ENCODE measurements at regions not wholly inside any gene's neighbourhood (a gene's known extent, or its start where the extent isn't known, plus 50 kb on each side); places are given as distances from the start of the nearest gene placed in this dataset.

DNA sequence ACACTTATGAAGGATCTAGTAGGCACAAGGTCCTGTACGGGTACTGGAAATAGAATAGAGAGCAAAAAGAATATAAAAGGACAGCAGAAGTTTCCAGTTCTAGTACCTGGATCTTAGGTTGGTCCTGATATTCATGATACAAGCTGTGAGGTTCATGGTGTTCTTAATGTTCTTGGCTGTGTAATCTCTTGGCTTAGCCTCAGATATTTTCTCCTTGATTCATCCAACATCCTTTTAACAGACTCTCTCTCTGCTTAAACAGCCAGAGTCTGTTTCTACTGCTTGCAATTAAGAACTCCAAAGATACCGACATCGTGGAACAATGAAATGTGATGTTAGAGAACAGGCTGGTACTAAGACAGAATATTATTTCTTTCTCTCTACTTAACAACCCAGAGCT lies 49.9 kb downstream of the CNTN3 start:
- DNase-seq (ENCODE audit: low read depth), result no peak
- H3K4me3 ChIP-seq (ENCODE audit: low read depth, low read length), result no peak overlapping the region
- TF ChIP-seq, protein P1, sequence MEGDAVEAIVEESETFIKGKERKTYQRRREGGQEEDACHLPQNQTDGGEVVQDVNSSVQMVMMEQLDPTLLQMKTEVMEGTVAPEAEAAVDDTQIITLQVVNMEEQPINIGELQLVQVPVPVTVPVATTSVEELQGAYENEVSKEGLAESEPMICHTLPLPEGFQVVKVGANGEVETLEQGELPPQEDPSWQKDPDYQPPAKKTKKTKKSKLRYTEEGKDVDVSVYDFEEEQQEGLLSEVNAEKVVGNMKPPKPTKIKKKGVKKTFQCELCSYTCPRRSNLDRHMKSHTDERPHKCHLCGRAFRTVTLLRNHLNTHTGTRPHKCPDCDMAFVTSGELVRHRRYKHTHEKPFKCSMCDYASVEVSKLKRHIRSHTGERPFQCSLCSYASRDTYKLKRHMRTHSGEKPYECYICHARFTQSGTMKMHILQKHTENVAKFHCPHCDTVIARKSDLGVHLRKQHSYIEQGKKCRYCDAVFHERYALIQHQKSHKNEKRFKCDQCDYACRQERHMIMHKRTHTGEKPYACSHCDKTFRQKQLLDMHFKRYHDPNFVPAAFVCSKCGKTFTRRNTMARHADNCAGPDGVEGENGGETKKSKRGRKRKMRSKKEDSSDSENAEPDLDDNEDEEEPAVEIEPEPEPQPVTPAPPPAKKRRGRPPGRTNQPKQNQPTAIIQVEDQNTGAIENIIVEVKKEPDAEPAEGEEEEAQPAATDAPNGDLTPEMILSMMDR (IDR thresholded peaks at IDR 0.05; ENCODE audit: insufficient read depth, low read depth, low read length, missing control alignments), result no peak

DNA sequence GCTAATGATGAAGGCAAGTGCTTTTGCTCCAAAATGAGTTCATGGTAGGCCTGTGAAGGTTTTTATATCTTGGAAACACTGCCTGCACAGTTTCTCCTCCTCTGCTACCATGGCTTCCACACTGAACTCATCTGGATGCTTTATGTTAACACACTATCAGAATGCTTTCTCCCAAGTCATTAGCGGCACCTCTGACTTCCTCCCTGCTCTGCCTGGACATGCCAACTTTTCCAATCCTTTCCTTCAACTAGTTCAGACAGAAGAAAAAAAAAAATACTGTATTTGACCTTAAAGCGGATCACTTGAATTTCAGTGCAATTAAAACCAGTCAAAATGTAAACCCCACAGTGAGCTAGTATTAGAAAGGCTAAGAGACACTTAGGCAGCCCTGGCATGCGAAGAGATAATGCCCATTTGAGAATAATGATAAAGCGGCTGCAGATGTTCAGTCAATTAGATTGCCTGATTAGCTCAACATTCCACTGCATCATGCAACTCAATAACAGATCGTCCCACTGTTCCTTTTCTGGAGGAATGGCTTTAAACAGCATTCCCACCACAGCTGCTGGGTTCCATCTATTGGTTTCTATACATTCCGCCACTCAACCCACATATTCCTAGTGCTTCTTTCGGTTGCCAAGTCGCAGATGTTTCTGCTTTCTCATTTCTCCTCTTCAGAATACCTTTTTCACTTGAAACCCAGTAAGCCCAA lies 51.7 kb downstream of the CNTN3 start:
- no peak overlapping the region for H3K4me3 ChIP-seq (ENCODE audit: low read depth, low read length)
- DNase-seq (ENCODE audit: low read depth), result no peak
- TF ChIP-seq, protein P1 (IDR thresholded peaks at IDR 0.05; ENCODE audit: insufficient read depth, low read depth, low read length, missing control alignments), result no peak

DNA sequence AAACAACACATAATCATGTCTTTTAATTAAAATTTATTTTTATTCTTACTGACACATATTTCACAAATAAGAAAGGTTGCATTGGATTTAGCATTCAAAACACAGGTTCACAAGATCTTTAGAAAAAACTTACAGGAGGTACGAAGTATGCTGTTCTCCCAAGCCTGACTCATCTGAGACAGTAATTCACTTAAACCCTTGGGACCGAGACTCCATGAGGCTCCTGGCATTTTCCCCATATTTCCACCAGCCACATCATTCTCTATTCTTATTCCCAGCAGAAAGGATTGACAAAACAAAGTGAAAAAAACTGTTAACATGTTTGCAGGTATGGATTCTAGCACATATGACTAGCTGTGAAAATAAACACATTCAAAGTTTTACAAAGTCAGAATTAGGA lies 52.6 kb downstream of the CNTN3 start:
- no peak for DNase-seq (ENCODE audit: low read depth)
- TF ChIP-seq, protein P1 (IDR thresholded peaks at IDR 0.05; ENCODE audit: insufficient read depth, low read depth, low read length, missing control alignments), result no peak
- H3K4me3 ChIP-seq (ENCODE audit: low read depth, low read length), result no peak overlapping the region

- TF ChIP-seq, protein P1 (IDR thresholded peaks at IDR 0.05; ENCODE audit: insufficient read depth, low read depth, low read length, missing control alignments), result no peak
- no peak overlapping the region for H3K4me3 ChIP-seq (ENCODE audit: low read depth, low read length)
- no peak for DNase-seq (ENCODE audit: low read depth)
Measured at GRCh38 chr3:74559261-74559660, 55.2 kb downstream of the CNTN3 start.

DNA sequence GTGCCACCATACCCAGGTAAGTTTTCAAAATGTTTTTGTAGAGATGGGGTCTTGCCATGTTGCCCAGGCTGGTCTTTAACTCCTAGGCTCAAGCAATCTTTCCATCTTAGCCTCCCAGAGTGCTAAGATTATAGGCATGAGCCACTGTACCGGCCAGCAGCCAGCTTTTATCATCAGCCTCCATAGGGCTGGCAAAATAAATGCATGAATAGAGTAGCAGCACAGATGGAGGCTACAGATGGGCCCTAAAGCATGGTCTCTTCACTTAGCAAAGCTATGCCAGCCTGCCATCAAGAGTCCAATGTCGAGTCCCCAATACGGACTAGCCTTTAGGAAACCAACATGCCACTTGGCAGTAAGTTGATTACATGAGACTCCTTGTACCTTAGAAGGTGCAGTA lies 63.8 kb downstream of the CNTN3 start:
- DNase-seq (ENCODE audit: low read depth), result no peak
- no peak overlapping the region for H3K4me3 ChIP-seq (ENCODE audit: low read depth, low read length)
- TF ChIP-seq, protein P1 (IDR thresholded peaks at IDR 0.05; ENCODE audit: insufficient read depth, low read depth, low read length, missing control alignments), result no peak

DNA sequence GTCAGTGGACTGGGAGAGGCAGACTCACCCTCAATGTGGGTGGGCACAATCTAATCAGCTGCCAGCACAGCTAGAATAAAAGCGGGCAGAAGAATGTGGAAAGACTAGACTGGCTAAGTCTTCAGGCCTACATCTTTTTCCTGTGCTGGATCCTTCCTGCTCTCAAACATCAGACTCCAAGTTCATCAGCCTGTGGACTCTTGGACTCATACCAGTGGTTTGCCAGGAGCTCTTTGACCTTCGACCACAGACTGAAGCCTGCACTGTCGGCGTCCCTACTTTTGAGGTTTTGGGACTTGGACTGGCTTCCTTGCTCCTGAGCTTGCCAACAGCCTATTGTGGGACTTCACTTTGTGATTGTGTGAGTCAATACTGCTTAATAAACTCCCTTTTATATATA lies 68.0 kb downstream of the CNTN3 start:
- no peak overlapping the region for H3K4me3 ChIP-seq (ENCODE audit: low read depth, low read length)
- TF ChIP-seq, protein P1 (IDR thresholded peaks at IDR 0.05; ENCODE audit: insufficient read depth, low read depth, low read length, missing control alignments), result no peak
- no peak for DNase-seq (ENCODE audit: low read depth)

- TF ChIP-seq, protein P1 (IDR thresholded peaks at IDR 0.05; ENCODE audit: insufficient read depth, low read depth, low read length, missing control alignments), result no peak
- no peak for DNase-seq (ENCODE audit: low read depth)
- no peak overlapping the region for H3K4me3 ChIP-seq (ENCODE audit: low read depth, low read length)
Measured at GRCh38 chr3:74542441-74542840, 72.0 kb downstream of the CNTN3 start.
